Coronary artery (tissue), 2 donors: ENCODE measurements at regions not wholly inside any gene's neighbourhood (a gene's known extent, or its start where the extent isn't known, plus 50 kb on each side); places are given as distances from the start of the nearest gene placed in this dataset.

Experiments used
- DNase-seq: peaks from one replicate; pipeline ENCODE4 v3.0.0-alpha.2; 2017; ENCODE audit warnings: low spot score
- H3K27ac ChIP-seq, 2 donors: fragments of 200-600 bp; sonication (generic); one replicate each; pipeline ENCODE4 v1.5.1; 2016 to 2019
- H3K4me3 ChIP-seq: fragments of 200-600 bp; sonication (generic); 2 replicates; pipeline ENCODE4 v1.5.1; 2016; ENCODE audit warnings: mild to moderate bottlenecking, moderate library complexity
- TF ChIP-seq, protein P1 (sequence below): fragments of 200-600 bp; sonication (generic); IDR thresholded peaks from one replicate; pipeline ENCODE4 v1.5.1; 2019; ENCODE audit warnings: antibody characterized with exemption

DNA sequence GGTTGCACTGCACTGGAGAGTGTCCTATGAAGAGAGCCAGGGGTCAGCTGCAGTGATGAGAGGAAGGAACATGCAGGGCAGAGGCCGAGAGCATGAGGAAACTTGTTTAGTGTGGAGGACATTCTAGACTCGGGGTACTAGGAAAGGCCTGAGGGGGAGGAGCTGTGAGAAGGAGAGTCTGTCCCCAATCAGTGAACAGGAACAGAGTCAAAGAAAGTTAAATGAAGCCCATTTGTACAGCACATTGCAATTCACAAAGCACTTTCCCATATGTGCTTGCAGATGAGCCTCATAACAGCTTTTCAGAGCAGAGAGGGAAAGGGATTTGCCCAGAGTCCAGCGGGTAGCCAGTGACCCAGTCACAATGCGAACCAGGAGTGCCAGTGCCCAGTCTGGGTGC, 83.4 kb downstream of the NAV1 start:
- H3K4me3 ChIP-seq = no peak overlapping the region
- H3K27ac ChIP-seq = no peak overlapping the region
- TF ChIP-seq, protein P1, sequence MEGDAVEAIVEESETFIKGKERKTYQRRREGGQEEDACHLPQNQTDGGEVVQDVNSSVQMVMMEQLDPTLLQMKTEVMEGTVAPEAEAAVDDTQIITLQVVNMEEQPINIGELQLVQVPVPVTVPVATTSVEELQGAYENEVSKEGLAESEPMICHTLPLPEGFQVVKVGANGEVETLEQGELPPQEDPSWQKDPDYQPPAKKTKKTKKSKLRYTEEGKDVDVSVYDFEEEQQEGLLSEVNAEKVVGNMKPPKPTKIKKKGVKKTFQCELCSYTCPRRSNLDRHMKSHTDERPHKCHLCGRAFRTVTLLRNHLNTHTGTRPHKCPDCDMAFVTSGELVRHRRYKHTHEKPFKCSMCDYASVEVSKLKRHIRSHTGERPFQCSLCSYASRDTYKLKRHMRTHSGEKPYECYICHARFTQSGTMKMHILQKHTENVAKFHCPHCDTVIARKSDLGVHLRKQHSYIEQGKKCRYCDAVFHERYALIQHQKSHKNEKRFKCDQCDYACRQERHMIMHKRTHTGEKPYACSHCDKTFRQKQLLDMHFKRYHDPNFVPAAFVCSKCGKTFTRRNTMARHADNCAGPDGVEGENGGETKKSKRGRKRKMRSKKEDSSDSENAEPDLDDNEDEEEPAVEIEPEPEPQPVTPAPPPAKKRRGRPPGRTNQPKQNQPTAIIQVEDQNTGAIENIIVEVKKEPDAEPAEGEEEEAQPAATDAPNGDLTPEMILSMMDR = no peak
- DNase-seq = no peak

DNA sequence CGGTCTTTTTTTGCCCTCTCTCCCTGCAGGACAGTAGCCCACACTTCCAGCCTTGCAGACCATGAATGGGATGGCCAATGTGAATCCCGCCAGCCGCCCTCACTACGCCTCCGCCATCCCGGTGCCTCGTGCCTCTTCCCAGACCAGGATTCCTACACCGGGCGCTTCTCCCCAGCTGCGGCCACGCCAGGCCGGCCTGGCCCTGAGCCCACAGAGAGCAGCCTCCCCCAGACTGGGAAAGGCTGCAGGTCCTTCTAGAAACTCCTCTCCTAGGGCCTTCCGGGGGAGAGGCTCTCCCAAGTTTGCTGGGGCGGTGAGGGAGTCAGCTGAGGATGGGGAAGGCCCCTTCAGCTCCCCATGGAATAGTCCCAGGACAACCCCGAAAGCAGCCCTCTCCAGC, 83.9 kb downstream of the NAV1 start:
- Histone ChIP-seq H3K27ac (no peak overlapping the region), H3K4me3 (no peak overlapping the region)
- no peak for DNase-seq
- TF ChIP-seq, protein P1 = no peak

DNA sequence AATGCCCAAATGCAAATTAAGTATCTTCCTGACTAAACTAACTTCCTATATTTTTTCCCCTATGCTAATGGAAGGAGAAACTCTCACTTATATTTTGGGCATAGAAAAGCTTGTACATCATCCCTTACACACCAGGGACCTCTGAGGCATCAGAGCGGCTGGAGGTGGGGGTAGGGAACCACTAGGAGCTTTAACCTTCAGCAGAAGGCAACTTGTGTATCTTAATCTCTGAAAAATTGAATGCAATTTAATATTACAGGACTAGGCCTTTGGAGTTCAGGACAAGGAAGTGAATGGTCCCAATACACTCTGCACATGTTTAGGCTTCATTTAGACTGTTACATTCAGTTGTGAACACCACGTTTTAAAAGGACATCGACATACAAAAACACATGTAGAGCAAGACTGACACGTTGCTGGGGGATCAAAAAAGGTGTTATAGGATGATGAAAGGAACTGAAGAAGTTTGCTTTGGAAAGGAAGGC, 85.9 kb downstream of the NAV1 start:
- Histone ChIP-seq H3K4me3 (no peak overlapping the region), H3K27ac (no peak overlapping the region)
- TF ChIP-seq, protein P1 = no peak
- no peak for DNase-seq

DNA sequence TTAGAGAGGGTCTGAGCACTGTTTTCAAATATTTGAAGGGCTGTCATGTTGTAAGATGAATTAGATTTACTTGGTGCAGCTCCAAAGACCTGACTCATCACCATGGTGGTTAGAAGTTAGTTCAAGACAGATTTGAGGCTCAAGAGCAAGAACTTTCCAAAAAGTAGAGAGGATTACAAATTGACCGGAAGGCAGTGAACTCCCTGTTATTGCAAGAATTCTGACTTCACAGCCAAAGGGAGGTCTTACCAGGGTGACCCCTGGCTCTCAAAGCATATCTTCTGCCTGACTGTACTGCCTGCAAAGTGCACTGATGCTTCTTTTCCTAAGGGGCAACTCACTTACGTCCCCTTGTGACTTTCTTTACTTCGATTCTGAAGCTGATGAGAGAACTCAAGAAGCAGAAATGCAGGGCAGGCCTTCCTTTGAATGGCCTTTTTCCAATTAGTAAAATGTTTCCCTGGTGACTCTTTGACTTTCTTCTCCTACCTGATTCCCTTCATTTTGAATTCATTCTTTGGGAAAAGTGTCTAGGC, 86.4 kb downstream of the NAV1 start:
- Histone ChIP-seq H3K27ac (no peak overlapping the region), H3K4me3 (no peak overlapping the region)
- TF ChIP-seq, protein P1 = no peak
- DNase-seq = no peak

DNA sequence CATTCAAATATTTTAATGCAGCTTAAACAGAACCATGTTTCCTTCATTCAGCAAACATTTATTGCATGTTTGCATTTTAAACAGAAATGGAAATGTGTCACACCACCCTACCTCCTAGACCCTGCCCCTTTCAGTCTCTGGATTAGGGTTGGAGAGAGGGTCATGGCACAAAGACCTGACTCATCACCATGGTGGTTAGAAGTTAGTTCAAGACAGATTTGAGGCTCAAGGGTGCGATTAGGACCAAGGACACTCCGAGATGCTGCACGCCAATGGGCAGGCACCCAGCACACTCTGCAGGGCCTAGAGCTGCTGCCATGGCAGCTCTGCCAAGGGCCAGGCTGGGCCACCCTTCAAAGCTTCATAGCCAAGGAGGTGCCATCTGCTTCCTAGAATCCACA, 86.9 kb downstream of the NAV1 start:
- Histone ChIP-seq H3K4me3 (no peak overlapping the region), H3K27ac (no peak overlapping the region)
- TF ChIP-seq, protein P1 = no peak
- DNase-seq = no peak

DNA sequence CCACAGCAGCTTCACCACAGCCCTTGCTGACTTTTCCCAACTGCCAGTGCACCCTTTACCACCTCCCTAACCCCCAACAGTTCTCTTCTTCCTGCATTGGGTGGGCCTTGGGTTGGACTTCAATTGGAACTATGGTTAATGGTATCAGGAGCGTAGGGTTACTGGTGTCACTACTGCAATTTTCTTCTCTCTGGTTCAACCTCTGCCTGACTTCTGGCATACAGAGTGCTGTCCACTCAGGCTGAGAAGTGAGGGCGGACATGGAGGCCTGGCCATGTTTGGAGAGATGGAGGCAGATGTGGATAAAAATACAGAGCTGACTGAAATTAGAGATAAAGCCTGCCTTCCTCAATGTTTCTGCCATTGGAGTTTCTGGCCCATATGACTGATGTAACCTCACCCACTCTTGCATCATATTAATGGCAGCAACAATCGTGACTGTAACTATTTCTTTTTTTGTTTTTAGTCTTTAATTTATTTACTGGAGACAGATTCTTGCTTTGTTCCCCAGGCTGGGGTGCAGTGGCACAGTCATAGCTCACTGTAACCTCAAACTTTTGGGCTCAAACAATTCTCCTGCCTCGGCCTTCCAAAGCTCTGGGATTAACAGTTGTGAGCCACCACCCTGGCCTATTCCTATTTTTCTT, 87.8 kb downstream of the NAV1 start:
- Histone ChIP-seq H3K27ac (no peak overlapping the region), H3K4me3 (no peak overlapping the region)
- TF ChIP-seq, protein P1 = no peak
- DNase-seq = no peak

DNA sequence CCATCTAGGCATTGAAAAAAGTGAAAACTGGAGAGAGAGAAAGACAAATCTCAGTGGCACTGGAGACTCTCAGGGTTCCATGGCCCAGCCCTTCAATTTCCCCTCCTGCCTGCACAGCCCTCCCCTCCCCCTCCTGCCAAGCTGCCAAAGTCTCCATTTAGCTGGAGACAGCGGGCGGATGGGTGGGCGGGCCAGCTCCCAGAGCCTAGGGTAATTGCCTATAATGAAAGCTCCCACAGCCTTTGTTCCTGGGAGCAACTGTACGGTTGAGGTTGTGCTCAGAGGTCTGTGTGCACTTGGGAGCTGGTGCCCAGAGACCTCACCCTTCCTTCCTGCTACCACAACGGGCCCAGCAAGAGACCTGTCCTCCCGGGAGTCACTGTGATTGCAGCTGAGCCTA, 89.6 kb downstream of the NAV1 start:
- TF ChIP-seq, protein P1 = no peak
- no peak for DNase-seq
- Histone ChIP-seq H3K27ac (no peak overlapping the region), H3K4me3 (no peak overlapping the region)
